Caco-2 (cell line): ENCODE measurements at regions not wholly inside any gene's neighbourhood (a gene's known extent, or its start where the extent isn't known, plus 50 kb on each side); places are given as distances from the start of the nearest gene placed in this dataset.

Experiments
- BruUV-seq: library from RNA; stranded (reverse); fragments of 400-500 nt; replicated peaks from 2 replicates; lab custom pipeline; 2021; lab: Mats Ljungman, UMichigan
- CTCF ChIA-PET: fragments of 300-600 bp; sonication (Branson Sonifier 250); formaldehyde crosslinking; loops from one replicate; lab custom pipeline; 2022; ENCODE audit warnings: antibody characterized with exemption; lab: Charles Lee
- POLR2A ChIA-PET: fragments of 300-600 bp; sonication (Branson Sonifier 250); formaldehyde crosslinking; loops from one replicate; lab custom pipeline; 2022; ENCODE audit warnings: antibody characterized with exemption; lab: Charles Lee
- DNase-seq, 2 experiments: peaks; one replicate each; pipeline versions ENCODE4 v3.0.0 to v3.0.0-alpha.2; 2020 to 2022
- H3K27me3 ChIP-seq: replicated peaks from 2 replicates; pipeline ENCODE4 v1.6.0; 2011; ENCODE audit warnings: low read length; ENCODE audit not compliant: control insufficient read depth, insufficient read depth
- H3K36me3 ChIP-seq: 2 replicates; pipeline ENCODE4 v1.5.1; 2011; ENCODE audit warnings: low read length; ENCODE audit not compliant: control insufficient read depth, insufficient read depth
- H3K4me1 ChIP-seq: fragments of 250-450 bp; sonication (Bioruptor Pico); 2 replicates; pipeline ENCODE4 v1.5.1; 2020; ENCODE audit warnings: mild to moderate bottlenecking
- H3K4me3 ChIP-seq: 2 replicates; pipeline ENCODE4 v1.5.1; 2011; ENCODE audit warnings: low read depth, mild to moderate bottlenecking, control low read depth, low read length
- H3K9me3 ChIP-seq: fragments of 250-450 bp; sonication (Bioruptor Pico); 2 replicates; pipeline ENCODE4 v1.5.1; 2020; ENCODE audit warnings: mild to moderate bottlenecking, moderate library complexity
- H3K27ac Mint-ChIP-seq: one replicate; pipeline ENCODE4 v1.8.0; 2022; ENCODE audit warnings: mixed read lengths; ENCODE audit not compliant: unreplicated experiment
- H3K27me3 Mint-ChIP-seq: one replicate; pipeline ENCODE4 v1.8.0; 2022; ENCODE audit warnings: mixed read lengths; ENCODE audit not compliant: insufficient read depth, unreplicated experiment
- H3K36me3 Mint-ChIP-seq: one replicate; pipeline ENCODE4 v1.8.0; 2022; ENCODE audit warnings: mild to moderate bottlenecking, mixed read lengths; ENCODE audit not compliant: insufficient read depth, unreplicated experiment
- H3K4me1 Mint-ChIP-seq: one replicate; pipeline ENCODE4 v1.8.0; 2022; ENCODE audit warnings: low read depth, mixed read lengths; ENCODE audit not compliant: unreplicated experiment
- H3K4me3 Mint-ChIP-seq: one replicate; pipeline ENCODE4 v1.8.0; 2022; ENCODE audit warnings: mild to moderate bottlenecking, moderate library complexity, mixed read lengths; ENCODE audit not compliant: unreplicated experiment
- H3K9me3 Mint-ChIP-seq: one replicate; pipeline ENCODE4 v1.8.0; 2022; ENCODE audit warnings: mixed read lengths; ENCODE audit not compliant: unreplicated experiment
- CTCF ChIP-seq, 2 experiments: fragments of 200-600 bp in 1 of 2; IDR thresholded peaks; 1 replicate in 1 of 2; 2 replicates in 1 of 2; pipeline versions ENCODE4 v1.5.1 to v1.8.0; 2011 to 2022; ENCODE audit warnings: antibody characterized with exemption in 1 of 2, control low read depth in 1 of 2, inconsistent platforms in 1 of 2, low read depth in 1 of 2, low read length in 1 of 2, mild to moderate bottlenecking in 1 of 2, moderate library complexity in 1 of 2; ENCODE audit not compliant: insufficient read depth in 1 of 2, severe bottlenecking in 1 of 2, unreplicated experiment in 1 of 2
- intact Hi-C: fragments of 100-400 bp; cut with micrococcal nuclease; formaldehyde crosslinking; loops from one replicate; pipeline ENCODE4 v1.10.0; 2022; ENCODE audit not compliant: unreplicated experiment

DNA sequence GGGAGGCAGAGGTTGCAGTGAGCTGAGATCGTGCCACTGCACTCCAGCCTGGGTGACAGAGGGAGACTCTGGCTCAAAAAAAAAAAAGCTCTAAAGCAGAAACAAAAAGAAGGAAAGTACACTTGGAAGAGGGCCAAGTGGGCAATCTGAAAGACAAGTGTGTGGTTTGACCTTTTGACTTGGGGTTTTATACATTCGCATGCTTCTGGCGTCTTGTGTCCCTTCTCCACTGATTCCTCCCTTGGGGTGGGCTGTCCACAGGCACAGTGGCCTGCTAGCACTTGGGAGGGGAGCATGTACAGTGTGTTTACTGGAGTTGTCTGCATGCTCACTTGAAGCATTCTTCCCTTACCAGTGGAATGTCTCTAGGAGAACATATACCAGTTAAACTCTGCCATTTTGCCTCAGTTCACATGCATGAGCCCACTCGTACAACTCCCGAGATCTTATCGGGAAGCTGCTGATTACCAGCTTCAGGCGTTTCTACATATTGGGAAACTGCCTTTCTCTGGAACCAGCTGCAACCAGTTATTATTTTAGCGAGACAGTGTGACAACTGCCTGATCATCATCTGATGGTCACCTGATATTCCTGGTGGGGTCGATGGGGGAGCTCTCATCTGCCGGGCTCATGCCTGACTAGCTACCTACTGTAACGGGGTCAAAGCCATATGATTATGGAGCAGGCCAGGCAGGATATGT is 113.5 kb upstream of the ZNF678 start:
- BruUV-seq = no TSS peak
- no peak for TF ChIP-seq CTCF (IDR thresholded peaks at IDR 0.05; ENCODE audit: insufficient read depth in 1 of 2, low read depth in 1 of 2, low read length in 1 of 2, severe bottlenecking in 1 of 2, unreplicated experiment in 1 of 2)
- POLR2A ChIA-PET = no interaction called here

DNA sequence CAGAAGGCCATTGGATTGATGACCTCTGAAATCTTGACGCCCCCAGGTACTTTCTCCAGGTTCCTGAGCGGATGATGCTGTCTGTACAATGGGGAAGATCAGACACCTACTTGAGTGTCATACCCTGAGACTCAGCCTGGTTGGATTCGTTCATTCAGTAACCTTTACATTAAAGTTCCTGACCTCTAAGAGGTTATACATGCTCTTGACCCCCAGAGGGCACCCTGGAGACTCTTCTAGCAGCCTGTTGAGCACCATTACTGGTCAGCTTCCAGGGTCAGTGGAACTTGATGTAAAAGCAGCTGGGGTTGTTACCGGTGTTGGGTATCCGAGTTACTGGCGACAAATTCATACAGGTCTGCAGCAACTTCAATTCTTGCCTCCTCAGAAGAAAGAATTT is 114.3 kb upstream of the ZNF678 start:
- Mint-ChIP-seq H3K36me3 (no peaks in the 10 kb centered on the region), H3K27ac (no peak overlapping the region), H3K4me3 (no peak overlapping the region), H3K4me1 (no peaks in the 10 kb centered on the region), H3K9me3 (no peaks in the 10 kb centered on the region), H3K27me3 (peaks cover 2% of the 10 kb centered on the region)
- ChIA-PET POLR2A (no interaction called here), CTCF (no interaction called here)
- H3K36me3 ChIP-seq = no peaks in the 10 kb centered on the region
- no TSS peak for BruUV-seq
- no peaks in the 10 kb centered on the region for H3K27me3 ChIP-seq
- intact Hi-C loops = no loop called here
- no peaks in the 10 kb centered on the region for H3K4me1 ChIP-seq
- no peak overlapping the region for H3K4me3 ChIP-seq
- TF ChIP-seq CTCF (IDR thresholded peaks at IDR 0.05; ENCODE audit: insufficient read depth in 1 of 2, low read depth in 1 of 2, low read length in 1 of 2, severe bottlenecking in 1 of 2, unreplicated experiment in 1 of 2) = peak in 1 of 2 experiments; percentile 35
- peak; percentile 41 to 58 for DNase-seq
- no peaks in the 10 kb centered on the region for H3K9me3 ChIP-seq

More for the DNA sequence above, 113.5 kb upstream of the ZNF678 start:
- Histone ChIP-seq H3K36me3 (no peaks in the 10 kb centered on the region), H3K9me3 (no peaks in the 10 kb centered on the region), H3K4me1 (no peaks in the 10 kb centered on the region), H3K4me3 (no peak overlapping the region), H3K27me3 (no peaks in the 10 kb centered on the region)
- no peak overlapping the region for H3K27ac Mint-ChIP-seq
- intact Hi-C loops = no loop called here
- peaks cover 9% of the 10 kb centered on the region for H3K27me3 Mint-ChIP-seq
- H3K9me3 Mint-ChIP-seq = no peaks in the 10 kb centered on the region
- CTCF ChIA-PET = interaction anchor here (0.7 kb wide), 1 partner anchor 455 kb away, joined by 3 read pairs; no protein-coding TSS in a partner anchor
- DNase-seq = no peak
- H3K4me1 Mint-ChIP-seq = no peaks in the 10 kb centered on the region
- no peaks in the 10 kb centered on the region for H3K36me3 Mint-ChIP-seq
- H3K4me3 Mint-ChIP-seq = no peak overlapping the region

DNA sequence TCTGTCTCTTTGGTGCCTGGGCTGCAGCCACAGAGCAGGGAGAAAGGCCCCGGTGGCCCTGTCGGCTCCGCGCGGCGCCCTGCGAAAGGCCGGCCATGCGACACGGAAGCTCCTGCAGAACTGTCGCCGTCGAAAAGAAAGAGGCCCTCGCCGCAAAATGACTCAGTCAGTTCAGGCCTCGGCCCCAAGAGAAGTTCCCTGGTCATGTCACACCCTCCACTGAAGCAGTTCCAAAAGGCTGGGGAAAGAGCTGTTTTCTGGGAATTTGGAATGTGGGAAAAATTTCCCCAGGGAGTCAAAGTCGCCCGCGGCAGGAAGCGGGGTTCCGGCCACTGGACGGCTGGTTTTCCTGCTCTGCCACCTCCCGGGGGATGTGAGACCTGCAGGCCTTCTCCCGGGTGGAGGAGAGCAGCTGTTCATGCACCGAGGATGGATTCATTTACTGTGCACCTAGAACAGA is 115.8 kb upstream of the ZNF678 start:
- H3K9me3 Mint-ChIP-seq = no peaks in the 10 kb centered on the region
- no peak for DNase-seq
- no peaks in the 10 kb centered on the region for H3K4me1 Mint-ChIP-seq
- Histone ChIP-seq H3K27me3 (no peaks in the 10 kb centered on the region), H3K4me3 (no peak overlapping the region), H3K9me3 (no peaks in the 10 kb centered on the region), H3K36me3 (no peaks in the 10 kb centered on the region), H3K4me1 (no peaks in the 10 kb centered on the region)
- no TSS peak for BruUV-seq
- ChIA-PET CTCF (no interaction called here), POLR2A (no interaction called here)
- no peak overlapping the region for H3K27ac Mint-ChIP-seq
- TF ChIP-seq CTCF (IDR thresholded peaks at IDR 0.05; ENCODE audit: insufficient read depth in 1 of 2, low read depth in 1 of 2, low read length in 1 of 2, severe bottlenecking in 1 of 2, unreplicated experiment in 1 of 2) = no peak
- no peak overlapping the region for H3K4me3 Mint-ChIP-seq
- no peaks in the 10 kb centered on the region for H3K36me3 Mint-ChIP-seq
- intact Hi-C loops = no loop called here
- no peaks in the 10 kb centered on the region for H3K27me3 Mint-ChIP-seq
